Ecto neural progenitor cell (in vitro differentiated cells): ENCODE measurements at regions not wholly inside any gene's neighbourhood (a gene's known extent, or its start where the extent isn't known, plus 50 kb on each side); places are given as distances from the start of the nearest gene placed in this dataset.
"Not testable (repeated sequence)": the region's sequence is repeated elsewhere in the genome, so short reads cannot be mapped to it uniquely, and the experiment has no call there.

ENCODE experiments used
- DNase-seq: peaks from one replicate; pipeline ENCODE4 v3.0.0-alpha.2; 2018; ENCODE audit warnings: low spot score

- DNase-seq = not testable (repeated sequence)
Measured at GRCh38 chr3:177457204-177457603, 259.9 kb upstream of the TBL1XR1 start.

GRCh38 chr3:177459401-177459800, 262.1 kb upstream of the TBL1XR1 start:
- no peak for DNase-seq

- no peak for DNase-seq
Measured at GRCh38 chr3:177460047-177460446, 262.8 kb upstream of the TBL1XR1 start.

GRCh38 chr3:177461765-177462164, 264.5 kb upstream of the TBL1XR1 start:
- no peak for DNase-seq

- not testable (repeated sequence) for DNase-seq
Measured at GRCh38 chr3:177463341-177463740, 266.1 kb upstream of the TBL1XR1 start.

GRCh38 chr3:177463863-177464262, 266.6 kb upstream of the TBL1XR1 start:
- DNase-seq = no peak

- DNase-seq = no peak
Measured at GRCh38 chr3:177464392-177465256, 267.3 kb upstream of the TBL1XR1 start.

GRCh38 chr3:177465257-177465642, 268.0 kb upstream of the TBL1XR1 start:
- DNase-seq = no peak

GRCh38 chr3:177466074-177466473, 268.8 kb upstream of the TBL1XR1 start:
- DNase-seq = no peak

- not testable (repeated sequence) for DNase-seq
Measured at GRCh38 chr3:177466622-177467021, 269.3 kb upstream of the TBL1XR1 start.

- no peak for DNase-seq
Measured at GRCh38 chr3:177467247-177467985, 270.1 kb upstream of the TBL1XR1 start.

GRCh38 chr3:177468331-177468730, 271.0 kb upstream of the TBL1XR1 start:
- no peak for DNase-seq

- no peak for DNase-seq
Measured at GRCh38 chr3:177468816-177469215, 271.5 kb upstream of the TBL1XR1 start.

- no peak for DNase-seq
Measured at GRCh38 chr3:177469216-177469615, 271.9 kb upstream of the TBL1XR1 start.

- no peak for DNase-seq
Measured at GRCh38 chr3:177470197-177470941, 273.1 kb upstream of the TBL1XR1 start.

GRCh38 chr3:177471733-177472480, 274.6 kb upstream of the TBL1XR1 start:
- no peak for DNase-seq

GRCh38 chr3:177473184-177473583, 275.9 kb upstream of the TBL1XR1 start:
- no peak for DNase-seq

- no peak for DNase-seq
Measured at GRCh38 chr3:177473903-177474302, 276.6 kb upstream of the TBL1XR1 start.

- DNase-seq = no peak
Measured at GRCh38 chr3:177474652-177475355, 277.5 kb upstream of the TBL1XR1 start.

GRCh38 chr3:177475356-177475665, 278.0 kb upstream of the TBL1XR1 start:
- no peak for DNase-seq

GRCh38 chr3:177476495-177476894, 279.2 kb upstream of the TBL1XR1 start:
- DNase-seq = no peak
